ENCODE measurements at regions not wholly inside any gene's neighbourhood (a gene's known extent, or its start where the extent isn't known, plus 50 kb on each side); places are given as distances from the start of the nearest gene placed in this dataset.

DNA sequence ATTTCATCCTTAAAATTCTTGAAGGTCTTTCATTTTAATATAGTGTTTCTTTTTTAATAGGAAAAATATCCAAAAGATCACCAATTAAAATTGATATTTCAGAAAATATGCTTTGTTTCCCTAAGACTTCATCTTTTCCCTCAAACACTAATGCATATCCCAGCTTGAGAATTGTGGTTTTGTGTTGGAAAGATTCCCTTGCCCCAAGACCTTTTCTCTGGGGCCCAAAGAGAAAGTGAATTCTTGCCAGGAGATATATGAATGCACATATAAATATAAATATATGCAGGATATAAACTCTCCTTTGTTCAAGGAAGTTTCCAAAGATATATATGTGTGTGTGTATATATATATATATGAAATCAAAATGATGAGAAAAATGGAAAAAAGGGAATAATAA is 241.2 kb downstream of the FAM76B start:
- H3K4me3 Mint-ChIP-seq: no peak overlapping the region
- peaks cover 38% of the 10 kb centered on the region for H3K4me1 Mint-ChIP-seq (ENCODE audit: low read depth)
- no peaks in the 10 kb centered on the region for H3K36me3 Mint-ChIP-seq (ENCODE audit: insufficient read depth)
- no peak for DNase-seq
- no peaks in the 10 kb centered on the region for H3K27me3 Mint-ChIP-seq (ENCODE audit: low read depth)
- no peak for ATAC-seq
- H3K9me3 Mint-ChIP-seq: no peaks in the 10 kb centered on the region

- no peaks in the 10 kb centered on the region for H3K9me3 Mint-ChIP-seq
- no peaks in the 10 kb centered on the region for H3K36me3 Mint-ChIP-seq (ENCODE audit: insufficient read depth)
- ATAC-seq: no peak
- no peak for DNase-seq
- H3K4me1 Mint-ChIP-seq (ENCODE audit: low read depth): peaks cover 38% of the 10 kb centered on the region
- H3K27me3 Mint-ChIP-seq (ENCODE audit: low read depth): no peaks in the 10 kb centered on the region
- H3K4me3 Mint-ChIP-seq: no peak overlapping the region
Measured at GRCh38 chr11:95547976-95548375, 241.6 kb downstream of the FAM76B start.

- Mint-ChIP-seq H3K9me3 (no peaks in the 10 kb centered on the region), H3K4me1 (ENCODE audit: low read depth) (peaks cover 38% of the 10 kb centered on the region), H3K36me3 (ENCODE audit: insufficient read depth) (no peaks in the 10 kb centered on the region), H3K27me3 (ENCODE audit: low read depth) (no peaks in the 10 kb centered on the region), H3K4me3 (no peak overlapping the region)
- ATAC-seq (no peak), DNase-seq (no peak)
Measured at GRCh38 chr11:95547186-95547585, 242.4 kb downstream of the FAM76B start.

- Mint-ChIP-seq H3K36me3 (ENCODE audit: insufficient read depth) (no peaks in the 10 kb centered on the region), H3K4me3 (no peak overlapping the region), H3K4me1 (ENCODE audit: low read depth) (peaks cover 38% of the 10 kb centered on the region), H3K27me3 (ENCODE audit: low read depth) (no peaks in the 10 kb centered on the region), H3K9me3 (no peaks in the 10 kb centered on the region)
- DNase-seq (no peak), ATAC-seq (no peak)
Measured at GRCh38 chr11:95545116-95545875, 244.3 kb downstream of the FAM76B start.

DNA sequence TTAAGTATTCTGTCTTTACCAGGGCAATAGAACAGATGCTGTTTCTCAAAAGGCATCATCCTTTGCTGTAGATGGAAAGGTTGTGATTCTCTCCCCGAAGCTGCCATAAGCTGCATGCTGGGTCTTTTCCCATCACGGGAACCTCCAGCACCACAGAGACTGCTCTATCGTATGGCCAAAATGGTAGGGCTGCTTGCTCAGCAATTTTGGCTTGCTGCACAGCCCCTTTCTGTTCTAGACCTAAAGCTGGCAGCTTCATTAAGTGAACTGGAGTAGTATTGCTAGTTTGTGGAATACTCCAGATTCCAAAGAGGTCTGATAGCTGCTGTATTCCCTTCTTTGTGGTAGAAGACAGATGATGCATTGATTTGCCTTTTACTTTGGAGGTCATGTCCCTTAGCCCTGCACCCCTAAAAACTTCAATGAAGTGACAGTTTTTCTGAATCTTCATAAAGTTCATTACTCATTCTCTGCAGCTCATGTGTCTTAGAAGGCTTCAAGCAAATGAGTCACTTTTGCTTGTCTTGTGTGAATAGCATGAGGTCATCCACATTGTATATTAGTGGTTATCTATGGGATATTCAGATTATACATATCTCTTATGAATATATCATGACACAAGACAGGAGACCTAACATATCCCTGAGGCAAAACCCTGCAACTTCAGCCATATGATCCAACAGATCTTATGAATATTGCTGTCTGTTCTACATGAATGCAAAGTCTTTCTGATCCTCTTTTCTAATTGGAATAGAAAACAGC is 245.3 kb downstream of the FAM76B start:
- Mint-ChIP-seq H3K4me1 (ENCODE audit: low read depth) (peaks cover 35% of the 10 kb centered on the region), H3K27me3 (ENCODE audit: low read depth) (no peaks in the 10 kb centered on the region), H3K9me3 (no peaks in the 10 kb centered on the region), H3K4me3 (no peak overlapping the region), H3K36me3 (ENCODE audit: insufficient read depth) (no peaks in the 10 kb centered on the region)
- ATAC-seq: peak; percentile 87 to 94
- no peak for DNase-seq

DNA sequence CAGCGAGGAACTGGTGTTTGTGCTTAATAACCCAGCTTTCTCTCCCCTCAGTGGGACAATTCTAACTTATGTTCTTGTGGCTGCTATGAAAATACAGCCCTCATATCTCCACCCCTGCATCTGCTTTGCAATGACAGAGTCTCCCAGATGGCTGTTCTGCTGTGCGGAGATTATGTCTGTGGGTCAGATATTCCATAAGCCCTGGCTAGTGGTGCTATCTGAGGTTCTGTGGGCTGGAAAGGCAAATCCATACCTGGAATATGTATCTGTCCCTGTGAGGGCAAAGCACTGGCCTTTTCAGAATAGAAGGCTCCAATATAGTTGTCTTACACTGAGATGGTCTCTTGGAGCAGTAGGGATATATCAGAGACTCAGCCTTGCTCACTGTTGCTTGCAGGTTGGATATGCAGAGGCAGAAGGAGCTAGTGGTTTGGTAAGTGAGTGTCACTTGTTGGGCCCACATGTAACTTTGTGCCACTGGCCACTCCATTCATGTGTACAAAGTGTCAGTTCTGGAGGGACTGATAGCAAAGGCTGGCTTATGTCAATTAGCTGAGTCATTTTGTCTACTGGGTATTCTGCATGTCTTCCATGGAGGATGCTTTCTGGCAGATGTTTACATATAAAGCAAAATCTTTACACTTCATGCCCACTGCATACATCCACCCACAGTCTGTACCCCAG is 246.6 kb downstream of the FAM76B start:
- ATAC-seq (no peak), DNase-seq (no peak)
- Mint-ChIP-seq H3K9me3 (no peaks in the 10 kb centered on the region), H3K4me3 (no peak overlapping the region), H3K4me1 (ENCODE audit: low read depth) (peaks cover 28% of the 10 kb centered on the region), H3K36me3 (ENCODE audit: insufficient read depth) (no peaks in the 10 kb centered on the region), H3K27me3 (ENCODE audit: low read depth) (no peaks in the 10 kb centered on the region)

DNA sequence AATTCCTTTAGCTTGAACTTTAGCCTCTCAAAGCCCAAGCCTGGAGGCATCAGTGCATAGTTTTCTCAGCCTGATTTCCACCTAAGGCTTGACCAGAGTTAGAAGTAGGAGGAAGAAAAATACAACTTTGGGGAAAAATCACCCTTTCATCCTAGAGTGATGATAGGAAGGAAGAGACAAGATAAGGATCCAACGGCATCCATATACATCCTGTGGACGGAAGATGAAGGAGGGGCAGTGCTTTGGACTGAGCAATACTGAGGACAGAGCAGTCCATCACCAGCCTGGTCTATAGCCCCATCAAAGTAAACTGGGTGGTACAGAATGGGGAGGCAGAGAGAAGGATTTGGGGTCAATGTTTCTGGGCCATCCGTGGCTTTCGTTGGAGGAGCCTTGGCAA is 247.9 kb downstream of the FAM76B start:
- H3K36me3 Mint-ChIP-seq (ENCODE audit: insufficient read depth): no peaks in the 10 kb centered on the region
- H3K9me3 Mint-ChIP-seq: no peaks in the 10 kb centered on the region
- no peaks in the 10 kb centered on the region for H3K27me3 Mint-ChIP-seq (ENCODE audit: low read depth)
- H3K4me3 Mint-ChIP-seq: no peak overlapping the region
- peaks cover 15% of the 10 kb centered on the region for H3K4me1 Mint-ChIP-seq (ENCODE audit: low read depth)
- no peak for ATAC-seq
- no peak for DNase-seq

- ATAC-seq (no peak), DNase-seq (no peak)
- peaks cover 19% of the 10 kb centered on the region for H3K9me3 Mint-ChIP-seq
- peaks cover 1% of the 10 kb centered on the region for H3K4me1 Mint-ChIP-seq (ENCODE audit: low read depth)
- no peaks in the 10 kb centered on the region for H3K27me3 Mint-ChIP-seq (ENCODE audit: low read depth)
- no peak overlapping the region for H3K4me3 Mint-ChIP-seq
- H3K36me3 Mint-ChIP-seq (ENCODE audit: insufficient read depth): peaks cover 4% of the 10 kb centered on the region
Measured at GRCh38 chr11:95536047-95536690, 253.4 kb downstream of the FAM76B start.

DNA sequence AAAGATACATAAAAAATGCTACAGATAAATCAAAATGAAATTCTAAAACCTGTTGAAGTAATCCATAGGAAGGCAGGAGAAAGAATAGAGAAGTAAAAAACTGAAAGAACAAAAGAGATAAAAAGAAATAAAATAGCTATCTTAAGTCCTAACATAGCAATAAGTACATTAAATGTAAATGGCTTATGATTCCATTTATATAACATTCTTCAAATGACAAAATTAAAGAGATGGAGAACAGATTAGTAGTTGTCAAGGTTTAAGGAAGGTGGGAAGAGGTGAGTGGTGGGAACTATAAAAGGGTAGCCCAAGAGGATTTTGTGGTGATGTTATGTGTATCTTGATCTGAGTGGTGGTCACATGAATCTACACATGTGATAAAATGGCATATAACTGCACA is 254.8 kb downstream of the FAM76B start:
- H3K36me3 Mint-ChIP-seq (ENCODE audit: insufficient read depth): peaks cover 4% of the 10 kb centered on the region
- H3K27me3 Mint-ChIP-seq (ENCODE audit: low read depth): no peaks in the 10 kb centered on the region
- H3K4me3 Mint-ChIP-seq: no peak overlapping the region
- H3K9me3 Mint-ChIP-seq: peaks cover 19% of the 10 kb centered on the region
- DNase-seq (no peak), ATAC-seq (no peak)
- H3K4me1 Mint-ChIP-seq (ENCODE audit: low read depth): peaks cover 1% of the 10 kb centered on the region

DNA sequence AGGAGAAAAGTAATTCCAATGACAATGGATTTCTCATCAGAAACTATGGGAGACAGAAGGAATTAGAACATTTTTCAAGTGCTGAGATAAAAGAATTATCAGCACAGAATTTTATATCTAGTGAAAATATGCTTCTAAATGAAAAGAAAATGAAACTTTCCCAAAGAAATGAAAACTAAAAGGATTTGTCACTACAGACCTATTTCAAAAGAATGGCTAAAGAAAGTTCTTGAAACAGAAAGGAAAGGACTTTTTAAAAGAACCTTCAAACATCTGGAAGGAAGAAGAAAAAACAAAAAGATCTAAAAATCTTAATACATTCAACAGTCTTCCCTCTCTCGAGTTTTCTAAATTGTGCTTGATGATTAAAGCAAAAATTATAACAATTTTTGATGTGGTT is 255.4 kb downstream of the FAM76B start:
- Mint-ChIP-seq H3K4me3 (no peak overlapping the region), H3K9me3 (peaks cover 19% of the 10 kb centered on the region), H3K4me1 (ENCODE audit: low read depth) (peaks cover 1% of the 10 kb centered on the region), H3K27me3 (ENCODE audit: low read depth) (no peaks in the 10 kb centered on the region), H3K36me3 (ENCODE audit: insufficient read depth) (peaks cover 4% of the 10 kb centered on the region)
- DNase-seq (no peak), ATAC-seq (no peak)

DNA sequence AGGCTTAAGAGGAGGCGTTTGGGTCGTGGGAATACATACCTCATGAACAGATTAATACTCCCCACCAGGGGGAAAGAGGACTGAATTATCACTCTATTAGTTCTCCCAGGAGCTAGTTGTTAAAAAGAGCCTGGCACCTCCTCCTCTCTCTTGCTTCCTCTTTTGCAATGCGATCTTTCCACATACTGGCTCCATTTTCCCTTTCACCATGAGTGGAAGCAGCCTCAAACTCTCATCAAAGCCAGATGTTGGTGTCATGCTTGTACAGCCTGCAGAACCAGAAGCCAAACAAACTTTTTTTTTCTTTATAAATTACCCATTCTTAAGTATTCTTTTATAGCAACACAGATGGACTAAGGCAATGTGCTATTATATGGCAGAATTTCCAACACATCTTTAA is 258.5 kb downstream of the FAM76B start:
- peaks cover 19% of the 10 kb centered on the region for H3K9me3 Mint-ChIP-seq
- no peak overlapping the region for H3K4me3 Mint-ChIP-seq

DNA sequence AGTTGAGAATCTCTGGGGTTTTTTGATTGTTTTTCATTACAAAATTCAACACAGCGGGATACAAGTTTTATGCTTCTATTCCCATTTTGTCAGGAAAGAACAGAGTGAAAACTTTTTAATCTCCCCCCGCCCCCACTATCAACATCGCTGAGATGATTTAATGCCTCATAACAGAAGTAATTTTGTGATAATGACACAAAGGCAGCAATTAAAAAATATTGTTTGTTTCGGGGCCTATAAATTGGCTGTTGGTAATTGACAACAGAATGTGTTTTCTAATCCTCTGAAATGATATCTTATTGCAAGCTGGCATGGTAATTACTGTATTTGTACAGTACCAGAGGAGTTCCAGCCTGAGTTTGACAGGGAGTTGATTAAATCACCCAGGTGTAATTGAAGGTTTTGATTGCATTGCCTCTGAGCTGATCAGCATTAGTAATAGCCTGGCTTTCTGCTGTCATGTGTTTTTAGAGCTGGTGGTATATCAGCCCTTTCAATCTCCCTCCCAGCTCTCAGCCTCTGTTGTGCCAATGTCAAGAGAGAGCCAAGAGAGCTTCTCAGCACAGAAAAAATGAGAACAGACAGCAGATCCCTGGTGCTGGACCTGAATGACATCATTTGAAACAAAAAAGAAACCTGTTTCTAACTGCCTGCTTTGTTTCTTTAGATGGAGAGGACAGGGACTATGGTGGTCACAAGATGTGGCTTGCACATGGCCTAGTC is 265.1 kb downstream of the FAM76B start:
- Mint-ChIP-seq H3K4me1 (ENCODE audit: low read depth) (no peaks in the 10 kb centered on the region), H3K9me3 (no peaks in the 10 kb centered on the region), H3K36me3 (ENCODE audit: insufficient read depth) (no peaks in the 10 kb centered on the region), H3K27me3 (ENCODE audit: low read depth) (no peaks in the 10 kb centered on the region), H3K4me3 (no peak overlapping the region)
- no peak for ATAC-seq
- DNase-seq: no peak

More for the DNA sequence above, 258.5 kb downstream of the FAM76B start:
- H3K27me3 Mint-ChIP-seq (ENCODE audit: low read depth): no peaks in the 10 kb centered on the region
- peaks cover 1% of the 10 kb centered on the region for H3K4me1 Mint-ChIP-seq (ENCODE audit: low read depth)
- no peak for ATAC-seq
- DNase-seq: no peak
- H3K36me3 Mint-ChIP-seq (ENCODE audit: insufficient read depth): peaks cover 4% of the 10 kb centered on the region

- ATAC-seq (no peak), DNase-seq (no peak)
- Mint-ChIP-seq H3K4me3 (no peak overlapping the region), H3K9me3 (no peaks in the 10 kb centered on the region), H3K27me3 (ENCODE audit: low read depth) (no peaks in the 10 kb centered on the region), H3K36me3 (ENCODE audit: insufficient read depth) (no peaks in the 10 kb centered on the region), H3K4me1 (ENCODE audit: low read depth) (no peaks in the 10 kb centered on the region)
Measured at GRCh38 chr11:95522874-95523273, 266.7 kb downstream of the FAM76B start.

GRCh38 chr11:95521862-95522261 is 267.7 kb downstream of the FAM76B start:
- Mint-ChIP-seq H3K4me1 (ENCODE audit: low read depth) (no peaks in the 10 kb centered on the region), H3K27me3 (ENCODE audit: low read depth) (no peaks in the 10 kb centered on the region), H3K4me3 (no peak overlapping the region), H3K9me3 (no peaks in the 10 kb centered on the region), H3K36me3 (ENCODE audit: insufficient read depth) (no peaks in the 10 kb centered on the region)
- DNase-seq (no peak), ATAC-seq (no peak)

Measured in activated T-cell treated with anti-CD3 and anti-CD28 coated beads, Interleukin-2, amount 50 U/mL, for 4 hours (primary cell).